Left colon (tissue), 2 donors: ENCODE measurements at regions not wholly inside any gene's neighbourhood (a gene's known extent, or its start where the extent isn't known, plus 50 kb on each side); places are given as distances from the start of the nearest gene placed in this dataset.
"Not testable (repeated sequence)": the region's sequence is repeated elsewhere in the genome, so short reads cannot be mapped to it uniquely, and the experiment has no call there.

Experiments used
- ATAC-seq: fragments of 200-7000 bp; cut with Tn5 transposase; one replicate; pipeline ENCODE4 v1.9.1; 2020; ENCODE audit warnings: mild to moderate bottlenecking, moderate library complexity
- DNase-seq, 2 donors: peaks; one replicate each; pipeline ENCODE4 v3.0.0-alpha.2; 2020
- intact Hi-C, 2 donors: fragments of 100-400 bp; cut with DNase I in 1 of 2; cut with micrococcal nuclease in 1 of 2; formaldehyde crosslinking; loops; one replicate each; pipeline versions ENCODE4 v1.11.2 to v1.14.0; 2022; cut with DNase I, micrococcal nuclease
- donor health status: DM: no; HTN: no; CAD: no.
- donor health status: DM: yes; HTN: yes; CAD: no.

- DNase-seq, result no peak
- no peak for ATAC-seq
- intact Hi-C loops, result no loop called here
Measured at GRCh38 chr1:191074881-191075280, 597.2 kb upstream of the BRINP3 start.

DNA sequence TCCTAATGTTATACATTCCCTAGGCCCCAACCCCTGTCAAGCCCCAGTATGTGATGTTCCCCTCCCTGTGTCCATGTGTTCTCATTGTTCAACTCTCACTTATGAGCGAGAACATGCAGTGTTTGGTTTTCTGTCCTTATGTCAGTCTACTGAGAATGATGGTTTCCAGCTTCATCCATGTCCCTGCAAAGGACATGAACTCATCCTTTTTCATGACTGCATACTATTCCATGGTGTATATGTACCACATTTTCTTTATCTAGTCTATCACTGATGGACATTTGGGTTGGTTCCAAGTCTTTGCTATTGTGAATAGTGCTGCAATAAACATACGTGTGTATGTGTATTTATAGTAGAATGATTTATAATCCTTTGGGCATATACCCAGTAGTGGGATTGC, 605.4 kb upstream of the BRINP3 start:
- ATAC-seq, intact Hi-C loops: not testable (repeated sequence)

DNA sequence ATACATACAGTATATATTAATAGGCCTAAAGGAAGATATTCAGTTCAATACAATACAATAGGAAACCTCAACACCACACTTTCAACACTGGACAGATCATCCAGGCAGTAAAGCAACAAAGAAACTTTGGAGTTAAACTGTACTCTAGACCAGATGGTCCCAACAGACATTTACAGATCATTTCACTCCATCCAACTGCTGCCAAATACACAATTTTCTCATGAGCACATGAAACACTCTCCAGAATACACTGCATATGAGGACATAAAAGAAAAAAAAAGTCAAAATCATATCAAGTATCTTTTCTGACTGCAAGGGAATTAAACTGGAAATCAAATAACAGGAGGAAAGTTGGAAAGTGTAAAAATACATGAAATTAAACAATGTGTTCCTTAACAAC, 607.5 kb upstream of the BRINP3 start:
- intact Hi-C loops, result no loop called here
- ATAC-seq (no peak), DNase-seq (no peak)

More for the DNA sequence above, 605.4 kb upstream of the BRINP3 start:
- not testable (repeated sequence) for DNase-seq

DNA sequence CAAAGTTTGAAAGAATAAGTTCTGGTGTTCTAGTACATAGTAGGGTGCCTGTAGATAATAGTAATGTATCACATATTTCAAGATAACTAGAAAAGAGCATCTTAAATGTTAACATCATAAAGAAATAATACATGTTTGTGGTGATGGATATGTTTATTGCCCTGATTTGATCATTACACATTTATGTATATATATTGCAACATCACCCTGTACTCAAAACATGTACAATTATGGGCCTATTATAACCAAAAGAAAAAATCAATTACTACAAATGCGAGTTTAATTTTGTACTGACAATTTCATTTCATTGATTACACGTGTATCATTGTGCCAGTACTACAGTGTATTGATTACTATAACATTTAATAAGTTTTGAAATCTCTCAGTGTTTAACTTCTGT, 609.2 kb upstream of the BRINP3 start:
- ATAC-seq (no peak), DNase-seq (no peak)
- intact Hi-C loops, result no loop called here

GRCh38 chr1:191096405-191096804, 618.7 kb upstream of the BRINP3 start:
- ATAC-seq, result no peak
- no peak for DNase-seq
- intact Hi-C loops, result no loop called here

DNA sequence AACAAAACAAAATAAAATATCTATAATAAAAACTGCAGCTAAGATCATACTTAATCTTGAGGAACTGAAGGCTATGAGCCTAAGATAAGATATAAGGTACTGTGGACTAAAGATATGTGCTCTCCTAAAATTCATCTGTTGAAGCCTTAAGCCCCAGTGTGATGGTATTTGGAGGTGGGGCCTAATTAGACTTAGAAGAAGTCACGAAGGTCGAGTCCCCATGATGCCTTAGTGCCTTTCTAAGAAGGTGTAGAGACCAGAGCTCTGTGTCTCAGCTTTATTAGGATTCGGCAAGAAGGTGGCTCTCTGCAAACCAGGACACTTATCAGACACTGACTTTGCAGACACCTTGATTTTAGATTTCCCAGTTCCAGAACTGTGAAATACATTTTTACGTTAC, 622.0 kb upstream of the BRINP3 start:
- DNase-seq, result no peak
- no peak for ATAC-seq
- intact Hi-C loops, result no loop called here

DNA sequence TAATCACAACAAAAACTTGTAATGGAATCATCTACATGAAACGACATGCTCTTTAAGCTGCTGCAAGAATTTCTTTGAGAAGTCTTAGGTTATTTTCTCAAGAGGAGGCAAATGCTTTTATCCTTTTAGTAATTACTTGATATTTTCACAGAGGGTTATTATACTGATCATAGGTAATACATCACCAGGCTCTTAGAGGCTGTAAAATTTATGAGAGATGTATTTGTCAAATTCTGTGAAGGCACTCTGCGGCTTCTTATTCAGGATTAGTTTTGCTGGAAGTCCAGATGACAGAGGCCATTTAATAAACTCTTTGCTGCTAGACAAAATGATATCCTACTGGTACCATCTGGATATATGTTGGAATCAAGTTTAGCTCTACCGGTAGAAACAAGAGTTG, 624.3 kb upstream of the BRINP3 start:
- DNase-seq, result no peak
- ATAC-seq, result no peak
- intact Hi-C loops, result no loop called here

- DNase-seq, result no peak
- ATAC-seq, result no peak
- intact Hi-C loops, result no loop called here
Measured at GRCh38 chr1:191125950-191126349, 648.3 kb upstream of the BRINP3 start.

DNA sequence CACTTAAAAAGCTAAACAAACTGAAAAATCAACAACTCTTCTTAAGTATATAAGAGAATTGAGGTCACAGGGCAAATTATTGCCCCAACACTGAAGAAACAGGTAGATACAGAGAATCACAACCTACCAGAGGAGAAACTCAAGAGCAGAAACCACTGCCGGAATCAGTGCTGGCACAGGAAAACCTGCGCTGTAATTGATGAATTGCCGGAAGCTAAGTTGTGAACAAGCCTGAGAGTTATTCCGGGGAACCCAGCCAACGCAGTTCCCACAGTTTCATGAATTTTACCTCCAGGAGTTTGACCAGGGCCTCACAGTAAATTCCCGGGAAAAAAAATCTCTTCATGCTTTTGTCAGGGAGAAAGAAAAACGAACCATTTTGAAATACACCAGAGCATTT, 657.1 kb upstream of the BRINP3 start:
- intact Hi-C loops, result no loop called here
- DNase-seq (no peak), ATAC-seq (no peak)

GRCh38 chr1:191140038-191140437, 662.4 kb upstream of the BRINP3 start:
- intact Hi-C loops, result no loop called here
- no peak for ATAC-seq
- DNase-seq, result no peak

DNA sequence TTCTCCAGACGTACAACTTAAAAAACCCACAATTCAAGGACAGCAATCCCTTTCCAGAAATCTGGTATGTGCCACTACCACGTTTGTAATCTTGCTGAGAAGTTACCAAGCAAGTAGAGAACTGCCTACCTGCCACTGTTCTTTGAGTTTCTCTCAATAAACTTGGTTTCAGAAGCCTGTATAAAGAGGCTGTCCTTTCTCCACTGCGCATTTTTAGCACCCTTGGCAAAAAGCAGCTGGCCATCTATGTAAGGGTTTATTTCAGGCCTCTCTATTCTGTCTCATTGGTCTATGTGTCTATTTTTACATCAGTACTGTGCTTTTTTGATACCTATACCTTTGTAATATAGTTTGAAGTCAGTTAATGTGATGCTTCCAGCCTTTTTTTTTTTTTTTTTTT, 665.1 kb upstream of the BRINP3 start:
- ATAC-seq, result no peak
- intact Hi-C loops, result no loop called here

GRCh38 chr1:191145834-191146233, 668.2 kb upstream of the BRINP3 start:
- DNase-seq (no peak), ATAC-seq (no peak)
- intact Hi-C loops, result no loop called here

More for the DNA sequence above, 665.1 kb upstream of the BRINP3 start:
- DNase-seq, result no peak

GRCh38 chr1:191151321-191151807, 673.7 kb upstream of the BRINP3 start:
- intact Hi-C loops, result no loop called here
- DNase-seq, result no peak
- ATAC-seq, result no peak

DNA sequence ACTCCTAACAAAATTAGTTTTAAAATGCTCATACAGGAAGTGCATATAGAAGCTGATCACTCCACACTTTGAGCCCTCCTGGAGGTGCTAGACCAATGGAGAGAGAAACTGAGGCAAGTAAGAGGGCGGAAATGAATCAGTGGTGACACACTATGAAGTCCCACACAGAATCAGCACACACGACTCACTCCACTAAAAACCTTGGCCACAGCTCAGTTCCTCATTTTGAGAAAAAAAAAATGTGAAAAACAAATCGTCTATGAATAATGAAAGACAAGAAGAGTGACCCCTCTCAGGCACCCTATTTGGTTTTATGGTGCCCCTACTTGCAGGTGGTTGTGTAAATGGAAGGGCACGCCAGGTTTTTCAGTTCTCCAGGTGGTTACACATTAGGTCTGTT, 675.1 kb upstream of the BRINP3 start:
- ATAC-seq (no peak), DNase-seq (no peak)
- intact Hi-C loops, result no loop called here

- ATAC-seq (no peak), DNase-seq (no peak)
- intact Hi-C loops, result no loop called here
Measured at GRCh38 chr1:191155178-191155577, 677.5 kb upstream of the BRINP3 start.

GRCh38 chr1:191160837-191161236, 683.2 kb upstream of the BRINP3 start:
- intact Hi-C loops, result no loop called here
- no peak for ATAC-seq

GRCh38 chr1:191162762-191163161, 685.1 kb upstream of the BRINP3 start:
- ATAC-seq (no peak), DNase-seq (no peak)
- intact Hi-C loops, result no loop called here

More at GRCh38 chr1:191160837-191161236, 683.2 kb upstream of the BRINP3 start:
- DNase-seq, result no peak

GRCh38 chr1:191163621-191164020, 686.0 kb upstream of the BRINP3 start:
- intact Hi-C loops, result no loop called here
- ATAC-seq (no peak), DNase-seq (no peak)

- ATAC-seq (no peak), DNase-seq (no peak)
- intact Hi-C loops, result no loop called here
Measured at GRCh38 chr1:191174298-191174697, 696.6 kb upstream of the BRINP3 start.

DNA sequence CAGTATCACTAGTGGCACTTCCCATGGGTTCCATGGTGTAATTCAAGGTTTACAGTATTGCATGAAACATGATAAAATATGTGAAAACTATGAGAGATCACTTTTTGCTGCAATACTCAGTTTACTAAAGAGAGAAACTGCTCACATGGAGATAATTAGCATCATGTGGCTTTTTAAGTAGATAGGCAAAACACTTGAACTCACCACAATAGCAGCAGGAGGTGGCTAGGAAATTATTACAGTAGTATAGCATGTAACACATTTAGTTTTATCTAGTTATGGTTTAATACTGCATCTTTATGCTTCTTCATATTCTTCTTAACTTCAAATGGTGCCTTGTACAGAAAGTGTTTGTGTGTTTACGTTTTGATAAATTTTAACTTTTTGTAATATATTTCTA, 698.5 kb upstream of the BRINP3 start:
- DNase-seq (no peak), ATAC-seq (no peak)
- intact Hi-C loops, result no loop called here

GRCh38 chr1:191206513-191207207, 729.0 kb upstream of the BRINP3 start:
- intact Hi-C loops, result no loop called here
- DNase-seq (no peak), ATAC-seq (no peak)
